PC-9 (cell line): ENCODE measurements at regions not wholly inside any gene's neighbourhood (a gene's known extent, or its start where the extent isn't known, plus 50 kb on each side); places are given as distances from the start of the nearest gene placed in this dataset.

Source experiments
- BruUV-seq: library from RNA; stranded (reverse); fragments of 400-500 nt; replicated peaks from 2 replicates; lab custom pipeline; 2021; lab: Mats Ljungman, UMichigan
- CTCF ChIA-PET: fragments of 300-600 bp; sonication (Branson Sonifier 250); formaldehyde crosslinking; loops from one replicate; lab custom pipeline; 2022; ENCODE audit warnings: antibody characterized with exemption; lab: Charles Lee
- POLR2A ChIA-PET: fragments of 300-600 bp; sonication (Branson Sonifier 250); formaldehyde crosslinking; loops from one replicate; lab custom pipeline; 2022; ENCODE audit warnings: antibody characterized with exemption; ENCODE audit not compliant: unreplicated experiment; lab: Charles Lee
- DNase-seq, 2 experiments: peaks; one replicate each; pipeline versions ENCODE4 v3.0.0 to v3.0.0-alpha.2; 2015 to 2022; ENCODE audit warnings: mixed read lengths in 1 of 2
- H2AFZ ChIP-seq: fragments of 200-600 bp; sonication (generic); 2 replicates; pipeline ENCODE4 v1.8.1; 2017; ENCODE audit warnings: antibody characterized with exemption
- H3F3A ChIP-seq: fragments of 200-600 bp; sonication (generic); 2 replicates; pipeline ENCODE4 v1.8.1; 2017; ENCODE audit warnings: antibody characterized with exemption, mild to moderate bottlenecking, low read depth; ENCODE audit not compliant: insufficient read depth
- H3K27ac ChIP-seq: fragments of 200-600 bp; sonication (generic); 2 replicates; pipeline ENCODE4 v1.6.1; 2016; ENCODE audit warnings: mixed run types
- H3K27me3 ChIP-seq: fragments of 200-600 bp; sonication (generic); 2 replicates; pipeline ENCODE4 v1.6.1; 2016; ENCODE audit warnings: low read depth, mixed run types; ENCODE audit not compliant: insufficient read depth
- H3K36me3 ChIP-seq: fragments of 200-600 bp; sonication (generic); 2 replicates; pipeline ENCODE4 v1.6.1; 2016; ENCODE audit warnings: low read depth, mixed run types
- H3K4me1 ChIP-seq: fragments of 200-600 bp; sonication (generic); replicated peaks from 2 replicates; pipeline ENCODE4 v1.6.1; 2016; ENCODE audit warnings: mixed run types; ENCODE audit not compliant: insufficient read depth
- H3K4me2 ChIP-seq: fragments of 200-600 bp; sonication (generic); 2 replicates; pipeline ENCODE4 v1.6.1; 2017; ENCODE audit warnings: mixed run types
- H3K4me3 ChIP-seq: fragments of 200-600 bp; sonication (generic); 2 replicates; pipeline ENCODE4 v1.6.1; 2016; ENCODE audit warnings: mixed run types
- H3K79me2 ChIP-seq: fragments of 200-600 bp; sonication (generic); 2 replicates; pipeline ENCODE4 v1.6.1; 2017; ENCODE audit warnings: low read depth, mixed run types
- H3K9me2 ChIP-seq: fragments of 200-600 bp; sonication (generic); 2 replicates; pipeline ENCODE4 v1.8.1; 2017; ENCODE audit warnings: mild to moderate bottlenecking; ENCODE audit not compliant: insufficient read depth
- H3K9me3 ChIP-seq: fragments of 200-600 bp; sonication (generic); 2 replicates; pipeline ENCODE4 v1.8.1; 2016; ENCODE audit warnings: low read depth; ENCODE audit not compliant: insufficient read depth
- H4K20me1 ChIP-seq: fragments of 200-600 bp; sonication (generic); 2 replicates; pipeline ENCODE4 v1.8.1; 2017; ENCODE audit not compliant: insufficient read depth
- EZH2 ChIP-seq: fragments of 200-600 bp; sonication (generic); IDR thresholded peaks from 2 replicates; pipeline ENCODE4 v1.8.0; 2017; ENCODE audit warnings: antibody characterized with exemption, low read depth
- intact Hi-C: fragments of 100-400 bp; cut with micrococcal nuclease; formaldehyde crosslinking; loops from one replicate; pipeline ENCODE4 v1.10.0; 2022; ENCODE audit not compliant: unreplicated experiment
- TF ChIP-seq, protein P1 (sequence below): fragments of 200-600 bp; sonication (generic); conservative IDR thresholded peaks from 2 replicates; pipeline ENCODE4 v1.6.1; 2017; ENCODE audit warnings: mixed run types, antibody characterized with exemption, mild to moderate bottlenecking, moderate library complexity

DNA sequence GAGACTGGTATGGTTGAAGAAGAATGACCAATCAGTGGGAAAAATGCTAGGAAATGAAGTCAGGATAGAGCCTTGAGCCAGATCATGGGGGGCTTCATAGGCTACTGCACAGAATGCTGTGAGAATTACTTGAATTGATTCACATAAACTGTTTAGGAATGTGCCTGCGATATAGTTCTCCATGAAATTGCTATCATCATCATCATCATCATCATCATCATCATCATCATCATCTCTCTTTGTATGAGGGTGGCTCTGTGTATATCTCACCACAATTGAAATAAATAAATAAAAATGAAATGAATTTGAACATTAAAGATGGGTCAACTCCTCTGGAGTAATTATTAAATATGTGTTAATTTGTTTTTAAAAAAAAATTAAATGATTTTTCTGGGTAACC lies 148.6 kb upstream of the LEF1 start:
- POLR2A ChIA-PET: no interaction called here
- Histone ChIP-seq H4K20me1 (no peaks in the 10 kb centered on the region), H3K36me3 (no peaks in the 10 kb centered on the region), H3K9me2 (no peaks in the 10 kb centered on the region), H3F3A (no peaks in the 10 kb centered on the region), H3K9me3 (no peaks in the 10 kb centered on the region), H3K4me2 (no peak overlapping the region), H2AFZ (no peak overlapping the region), H3K27ac (no peak overlapping the region), H3K79me2 (no peaks in the 10 kb centered on the region), H3K4me1 (no peaks in the 10 kb centered on the region), H3K27me3 (no peaks in the 10 kb centered on the region), H3K4me3 (no peak overlapping the region)
- intact Hi-C loops: no loop called here
- TF ChIP-seq, protein P1, sequence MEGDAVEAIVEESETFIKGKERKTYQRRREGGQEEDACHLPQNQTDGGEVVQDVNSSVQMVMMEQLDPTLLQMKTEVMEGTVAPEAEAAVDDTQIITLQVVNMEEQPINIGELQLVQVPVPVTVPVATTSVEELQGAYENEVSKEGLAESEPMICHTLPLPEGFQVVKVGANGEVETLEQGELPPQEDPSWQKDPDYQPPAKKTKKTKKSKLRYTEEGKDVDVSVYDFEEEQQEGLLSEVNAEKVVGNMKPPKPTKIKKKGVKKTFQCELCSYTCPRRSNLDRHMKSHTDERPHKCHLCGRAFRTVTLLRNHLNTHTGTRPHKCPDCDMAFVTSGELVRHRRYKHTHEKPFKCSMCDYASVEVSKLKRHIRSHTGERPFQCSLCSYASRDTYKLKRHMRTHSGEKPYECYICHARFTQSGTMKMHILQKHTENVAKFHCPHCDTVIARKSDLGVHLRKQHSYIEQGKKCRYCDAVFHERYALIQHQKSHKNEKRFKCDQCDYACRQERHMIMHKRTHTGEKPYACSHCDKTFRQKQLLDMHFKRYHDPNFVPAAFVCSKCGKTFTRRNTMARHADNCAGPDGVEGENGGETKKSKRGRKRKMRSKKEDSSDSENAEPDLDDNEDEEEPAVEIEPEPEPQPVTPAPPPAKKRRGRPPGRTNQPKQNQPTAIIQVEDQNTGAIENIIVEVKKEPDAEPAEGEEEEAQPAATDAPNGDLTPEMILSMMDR: no peak
- TF ChIP-seq EZH2: no peak
- BruUV-seq: no TSS peak
- CTCF ChIA-PET: no interaction called here
- DNase-seq: no peak

DNA sequence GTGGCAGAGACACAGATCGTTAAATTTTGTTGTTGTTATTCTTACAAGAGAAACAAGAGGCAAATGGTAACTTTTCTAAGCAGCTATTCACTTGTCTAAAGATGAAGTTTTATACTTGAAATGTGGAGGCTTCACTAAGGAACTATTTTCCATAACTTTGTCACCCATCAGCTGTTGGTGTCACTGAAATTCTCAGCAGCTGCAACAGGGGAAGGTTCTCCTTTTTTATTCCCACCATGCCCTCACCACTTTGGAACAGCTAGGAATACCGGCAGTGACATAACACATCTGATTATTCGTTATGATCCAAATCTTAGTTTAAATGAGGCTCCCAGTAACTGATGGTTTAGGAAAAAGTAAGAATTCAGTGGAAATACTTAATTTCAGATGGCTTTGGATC lies 147.0 kb upstream of the LEF1 start:
- H3K9me2 ChIP-seq: no peaks in the 10 kb centered on the region
- CTCF ChIA-PET: no interaction called here

DNA sequence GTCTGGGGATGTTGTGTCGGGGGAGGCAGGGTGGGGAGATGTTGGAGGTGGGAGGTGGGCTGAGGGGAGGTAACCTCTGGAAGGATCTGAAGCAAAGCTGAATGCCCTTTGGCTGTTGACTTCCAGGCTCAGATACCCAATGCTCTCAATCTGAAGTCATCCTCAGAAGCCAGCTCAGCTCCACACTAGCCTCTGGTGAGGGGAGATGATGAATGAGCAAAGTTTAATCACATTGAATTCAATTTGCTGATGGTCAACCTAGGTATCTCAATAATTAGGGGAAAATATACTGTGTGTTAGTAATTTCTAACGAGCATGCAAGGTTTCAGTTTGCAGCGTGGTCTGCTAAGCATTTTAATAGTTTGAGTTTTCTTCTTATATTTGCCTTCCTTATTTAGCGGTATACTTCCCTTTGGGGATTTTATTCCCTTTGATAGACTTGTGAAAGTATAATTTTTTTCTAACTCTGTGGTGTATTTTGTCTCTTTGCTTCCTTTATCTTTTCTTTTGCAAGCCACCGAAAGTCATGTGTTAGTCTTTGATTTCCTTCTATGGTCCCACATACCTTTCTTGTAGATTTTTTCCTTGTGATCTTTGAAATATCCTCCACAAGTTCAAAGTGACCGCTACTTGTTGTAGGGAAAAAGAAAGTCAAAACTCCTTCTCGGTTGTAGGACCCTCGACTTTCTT lies 146.3 kb upstream of the LEF1 start:
- no peak overlapping the region for H3K27ac ChIP-seq
- no peaks in the 10 kb centered on the region for H3K79me2 ChIP-seq
- H4K20me1 ChIP-seq: no peaks in the 10 kb centered on the region
- DNase-seq: no peak
- TF ChIP-seq EZH2: no peak
- TF ChIP-seq, protein P1: no peak
- ChIA-PET CTCF (no interaction called here), POLR2A (no interaction called here)
- H3K4me3 ChIP-seq: no peak overlapping the region
- H3K36me3 ChIP-seq: no peaks in the 10 kb centered on the region
- no peak overlapping the region for H3K4me2 ChIP-seq
- H3K9me2 ChIP-seq: no peaks in the 10 kb centered on the region
- no peak overlapping the region for H2AFZ ChIP-seq
- H3K27me3 ChIP-seq: no peaks in the 10 kb centered on the region
- BruUV-seq: no TSS peak
- no peaks in the 10 kb centered on the region for H3F3A ChIP-seq
- intact Hi-C loops: no loop called here
- no peaks in the 10 kb centered on the region for H3K9me3 ChIP-seq
- H3K4me1 ChIP-seq: no peaks in the 10 kb centered on the region

More for the DNA sequence above, 147.0 kb upstream of the LEF1 start:
- Histone ChIP-seq H4K20me1 (no peaks in the 10 kb centered on the region), H3K27me3 (no peaks in the 10 kb centered on the region), H3K9me3 (no peaks in the 10 kb centered on the region), H2AFZ (no peak overlapping the region), H3K4me2 (no peak overlapping the region), H3K27ac (no peak overlapping the region), H3K4me3 (no peak overlapping the region), H3K79me2 (no peaks in the 10 kb centered on the region), H3K36me3 (no peaks in the 10 kb centered on the region), H3K4me1 (no peaks in the 10 kb centered on the region), H3F3A (no peaks in the 10 kb centered on the region)
- no peak for TF ChIP-seq EZH2
- TF ChIP-seq, protein P1: no peak
- DNase-seq: no peak
- intact Hi-C loops: no loop called here
- BruUV-seq: no TSS peak
- POLR2A ChIA-PET: no interaction called here
